Left hindlimb (tissue), 1 donor: ENCODE measurements at regions not wholly inside any gene's neighbourhood (a gene's known extent, or its start where the extent isn't known, plus 50 kb on each side); places are given as distances from the start of the nearest gene placed in this dataset.
A peak's percentile ranks its signal among the peaks of the same experiment; 100 is the strongest.
"Not testable (repeated sequence)": the region's sequence is repeated elsewhere in the genome, so short reads cannot be mapped to it uniquely, and the experiment has no call there.

Source experiments
- DNase-seq: peaks from one replicate; pipeline ENCODE4 v3.0.0-alpha.2; 2018

GRCh38 chr4:49154308-49155103 lies 168.4 kb downstream of the CWH43 start:
- DNase-seq: peak; percentile 32

- not testable (repeated sequence) for DNase-seq
Measured at GRCh38 chr4:49155270-49155669, 169.2 kb downstream of the CWH43 start.

- DNase-seq: not testable (repeated sequence)
Measured at GRCh38 chr4:49156309-49156708, 170.2 kb downstream of the CWH43 start.

GRCh38 chr4:49157630-49158029 lies 171.6 kb downstream of the CWH43 start:
- DNase-seq: not testable (repeated sequence)

- DNase-seq: not testable (repeated sequence)
Measured at GRCh38 chr4:49161111-49161541, 175.1 kb downstream of the CWH43 start.

- not testable (repeated sequence) for DNase-seq
Measured at GRCh38 chr4:49164916-49165315, 178.8 kb downstream of the CWH43 start.

- not testable (repeated sequence) for DNase-seq
Measured at GRCh38 chr4:49177847-49178246, 191.8 kb downstream of the CWH43 start.

GRCh38 chr4:49181088-49181487 lies 195.0 kb downstream of the CWH43 start:
- DNase-seq: not testable (repeated sequence)

- not testable (repeated sequence) for DNase-seq
Measured at GRCh38 chr4:49211396-49212194, 225.5 kb downstream of the CWH43 start.

GRCh38 chr4:49213250-49213649 lies 227.2 kb downstream of the CWH43 start:
- DNase-seq: not testable (repeated sequence)

GRCh38 chr4:49213750-49214149 lies 227.7 kb downstream of the CWH43 start:
- not testable (repeated sequence) for DNase-seq

GRCh38 chr4:49214453-49215081 lies 228.5 kb downstream of the CWH43 start:
- DNase-seq: not testable (repeated sequence)

- DNase-seq: not testable (repeated sequence)
Measured at GRCh38 chr4:49215082-49215479, 229.0 kb downstream of the CWH43 start.

GRCh38 chr4:49216606-49217005 lies 230.5 kb downstream of the CWH43 start:
- DNase-seq: not testable (repeated sequence)

GRCh38 chr4:49217492-49217891 lies 231.4 kb downstream of the CWH43 start:
- no peak for DNase-seq

- DNase-seq: not testable (repeated sequence)
Measured at GRCh38 chr4:49218094-49218493, 232.0 kb downstream of the CWH43 start.

- not testable (repeated sequence) for DNase-seq
Measured at GRCh38 chr4:49218931-49219330, 232.9 kb downstream of the CWH43 start.

- DNase-seq: not testable (repeated sequence)
Measured at GRCh38 chr4:49219489-49220225, 233.6 kb downstream of the CWH43 start.

- no peak for DNase-seq
Measured at GRCh38 chr4:49221209-49221608, 235.1 kb downstream of the CWH43 start.

- not testable (repeated sequence) for DNase-seq
Measured at GRCh38 chr4:49222810-49223209, 236.7 kb downstream of the CWH43 start.

- DNase-seq: not testable (repeated sequence)
Measured at GRCh38 chr4:49226216-49226866, 240.3 kb downstream of the CWH43 start.

GRCh38 chr4:49227941-49228340 lies 241.9 kb downstream of the CWH43 start:
- DNase-seq: not testable (repeated sequence)
